Prostate gland (tissue), 2 donors: ENCODE measurements at regions not wholly inside any gene's neighbourhood (a gene's known extent, or its start where the extent isn't known, plus 50 kb on each side); places are given as distances from the start of the nearest gene placed in this dataset.
"Not testable (repeated sequence)": the region's sequence is repeated elsewhere in the genome, so short reads cannot be mapped to it uniquely, and the experiment has no call there.

Source experiments
- DNase-seq: peaks from one replicate; pipeline ENCODE4 v3.0.0-alpha.2; 2019; ENCODE audit warnings: low spot score
- H3K27ac ChIP-seq, 2 donors: fragments of 200-600 bp; sonication (generic); 2 replicates each; pipeline ENCODE4 v1.5.1; 2017 to 2019
- H3K27me3 ChIP-seq: fragments of 200-600 bp; sonication (generic); replicated peaks from 2 replicates; pipeline ENCODE4 v1.5.1; 2019; ENCODE audit not compliant: insufficient read depth
- H3K36me3 ChIP-seq, 2 donors: fragments of 200-600 bp; sonication (generic); 1 replicate in 1 of 2; 2 replicates in 1 of 2; pipeline versions ENCODE4 v1.5.1 to v1.8.1; 2017 to 2019
- H3K4me1 ChIP-seq: fragments of 200-600 bp; sonication (generic); replicated peaks from 2 replicates; pipeline ENCODE4 v1.5.1; 2019
- H3K4me3 ChIP-seq, 2 donors: fragments of 200-600 bp; sonication (generic); 2 replicates each; pipeline ENCODE4 v1.5.1; 2017 to 2019
- H3K9me3 ChIP-seq: fragments of 200-600 bp; sonication (generic); 2 replicates; pipeline ENCODE4 v1.5.1; 2017
- CTCF ChIP-seq, 4 experiments: fragments of 200-600 bp in 2 of 4; fragments of 450-650 bp in 2 of 4; sonication (generic) in 2 of 4; IDR thresholded peaks; 1 replicate in 3 of 4; 2 replicates in 1 of 4; pipeline ENCODE4 v1.5.1; 2016 to 2019; ENCODE audit warnings: antibody characterized with exemption in 4 of 4, mild to moderate bottlenecking in 2 of 4, moderate library complexity in 2 of 4
- POLR2A ChIP-seq: fragments of 450-650 bp; IDR thresholded peaks from one replicate; pipeline ENCODE4 v1.6.1; 2016; ENCODE audit warnings: antibody characterized with exemption, mild to moderate bottlenecking
- POLR2AphosphoS5 ChIP-seq: sonication (generic); formaldehyde crosslinking; IDR thresholded peaks from one replicate; pipeline ENCODE4 v1.6.1; 2017; ENCODE audit warnings: antibody characterized with exemption
- WGBS: methylation state at CpG from one replicate; pipeline ENCODE4 v1.1.5; 2018; 5-methylcytosine and 5-hydroxymethylcytosine counted together
- intact Hi-C: fragments of 100-400 bp; cut with DNase I; formaldehyde crosslinking; loops from one replicate; pipeline ENCODE4 v1.14.2; 2022
- small RNA-seq, 2 donors: library from RNA; depleted of rRNA; stranded (forward); fragments of <200 nt; gene quantifications; one replicate each; pipeline ENCODE3, GENCODE V24; 2016

DNA sequence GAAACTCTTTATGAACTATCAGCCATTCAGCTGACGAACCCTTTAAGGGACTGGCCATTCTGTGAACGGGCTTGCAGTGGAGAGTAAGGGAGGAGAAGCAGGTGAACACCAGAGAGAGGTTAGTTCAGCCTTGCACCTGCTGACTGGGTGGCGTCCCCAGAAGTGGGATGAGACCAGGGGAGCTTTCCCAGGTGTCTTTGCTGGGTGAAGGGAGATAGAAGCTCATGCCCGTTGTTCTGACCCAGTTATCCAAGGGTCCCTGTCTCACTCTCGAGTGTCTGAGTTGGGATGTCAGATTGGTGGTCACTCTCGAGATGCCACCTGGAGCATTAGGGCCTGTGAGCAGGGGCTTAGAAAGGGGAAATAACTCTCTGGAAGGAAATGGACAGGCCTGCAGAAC is 68.7 kb downstream of the MSX2 start:
- intact Hi-C loops: loop anchor here (1.0 to 5.0 kb wide), 2 partner anchors 221 to 374 kb away; no protein-coding TSS in a partner anchor
- Histone ChIP-seq H3K27ac (no peak overlapping the region), H3K27me3 (no peaks in the 10 kb centered on the region), H3K4me3 (no peak overlapping the region), H3K36me3 (no peaks in the 10 kb centered on the region), H3K9me3 (no peaks in the 10 kb centered on the region), H3K4me1 (no peaks in the 10 kb centered on the region)
- no peak for DNase-seq
- 86% methylated on average over 6 of the region's 6 CpGs for WGBS
- no peak for TF ChIP-seq CTCF (IDR thresholded peaks at IDR 0.05)
- no peak for TF ChIP-seq POLR2A
- TF ChIP-seq POLR2AphosphoS5: no peak

DNA sequence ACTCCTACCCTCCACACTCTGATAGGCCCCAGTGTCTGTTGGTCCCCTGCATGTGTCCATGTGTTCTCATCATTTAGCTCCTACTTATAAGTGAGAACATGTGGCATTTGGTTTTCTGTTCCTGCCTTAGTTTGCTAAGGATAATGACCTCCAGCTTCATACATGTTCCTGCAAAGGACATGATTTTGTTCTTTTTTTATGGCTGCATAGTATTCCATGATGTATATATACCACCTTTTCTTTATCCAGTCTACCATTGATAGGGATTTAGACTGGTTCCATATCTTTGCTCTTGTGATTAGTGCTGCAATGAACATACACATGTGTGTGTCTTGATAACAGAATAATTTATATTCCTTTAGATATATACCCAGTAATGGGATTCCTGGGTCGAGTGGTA is 67.9 kb downstream of the MSX2 start:
- H3K4me1 ChIP-seq, H3K27ac ChIP-seq, H3K36me3 ChIP-seq, H3K9me3 ChIP-seq, H3K27me3 ChIP-seq, H3K4me3 ChIP-seq, DNase-seq: not testable (repeated sequence)
- WGBS: 86% methylated on average over 1 of the region's 1 CpG
- intact Hi-C loops: loop anchor here (5.0 kb wide), 1 partner anchor 220 kb away; no protein-coding TSS in a partner anchor

- H3K36me3 ChIP-seq: no peaks in the 10 kb centered on the region
- intact Hi-C loops: loop anchor here (5.0 kb wide), 1 partner anchor 219 kb away; no protein-coding TSS in a partner anchor
- WGBS: 80% methylated on average over 4 of the region's 4 CpGs
- no peaks in the 10 kb centered on the region for H3K4me1 ChIP-seq
- H3K9me3 ChIP-seq: no peaks in the 10 kb centered on the region
- H3K27me3 ChIP-seq: no peaks in the 10 kb centered on the region
- no peak overlapping the region for H3K4me3 ChIP-seq
- TF ChIP-seq POLR2A: no peak
- no peak for TF ChIP-seq CTCF (IDR thresholded peaks at IDR 0.05)
- no peak for TF ChIP-seq POLR2AphosphoS5
- H3K27ac ChIP-seq: no peak overlapping the region
- DNase-seq: no peak
Measured at GRCh38 chr5:174790906-174791305, 66.5 kb downstream of the MSX2 start.

- Histone ChIP-seq H3K4me1 (no peaks in the 10 kb centered on the region), H3K4me3 (no peak overlapping the region), H3K9me3 (no peaks in the 10 kb centered on the region), H3K27me3 (no peaks in the 10 kb centered on the region), H3K27ac (no peak overlapping the region), H3K36me3 (no peaks in the 10 kb centered on the region)
- no peak for TF ChIP-seq POLR2A
- no peak for TF ChIP-seq POLR2AphosphoS5
- no peak for TF ChIP-seq CTCF (IDR thresholded peaks at IDR 0.05)
- 87% methylated on average over 4 of the region's 4 CpGs for WGBS
- DNase-seq: no peak
- intact Hi-C loops: no loop called here
Measured at GRCh38 chr5:174789596-174789995, 65.2 kb downstream of the MSX2 start.

- no peak overlapping the region for H3K27ac ChIP-seq
- no peaks in the 10 kb centered on the region for H3K9me3 ChIP-seq
- no peaks in the 10 kb centered on the region for H3K27me3 ChIP-seq
- no peak overlapping the region for H3K4me3 ChIP-seq
- H3K36me3 ChIP-seq: no peaks in the 10 kb centered on the region
- WGBS: 94% methylated on average over 5 of the region's 5 CpGs
- TF ChIP-seq POLR2AphosphoS5 (no peak), CTCF (IDR thresholded peaks at IDR 0.05) (no peak), POLR2A (no peak)
- no peak for DNase-seq
- intact Hi-C loops: no loop called here
- no peaks in the 10 kb centered on the region for H3K4me1 ChIP-seq
Measured at GRCh38 chr5:174785120-174785680, 60.8 kb downstream of the MSX2 start.

Small RNAs in the stretch of these regions (small RNA-seq; reads per million reads assigned to genes)
- 0 reads per million in 2 donors for gene AC008413.1
